OCI-LY3 (cell line): ENCODE measurements at regions not wholly inside any gene's neighbourhood (a gene's known extent, or its start where the extent isn't known, plus 50 kb on each side); places are given as distances from the start of the nearest gene placed in this dataset.

Source experiments
- CTCF ChIP-seq: fragments of 200-600, 300-600 bp; sonication (generic); IDR thresholded peaks from 2 replicates; pipeline ENCODE4 v1.5.1; 2014; ENCODE audit warnings: antibody characterized with exemption, low read length, low read depth
- EZH2phosphoT487 ChIP-seq: fragments of 200-600 bp; shearing (Covaris generic); IDR thresholded peaks from 2 replicates; pipeline ENCODE4 v1.6.1; 2018; ENCODE audit warnings: antibody characterized with exemption, mixed run types, low read depth

GRCh38 chr5:12312343-12312742 lies 408.1 kb upstream of the CTNND2 start:
- TF ChIP-seq CTCF (no peak), EZH2phosphoT487 (no peak)
